ENCODE measurements at regions not wholly inside any gene's neighbourhood (a gene's known extent, or its start where the extent isn't known, plus 50 kb on each side); places are given as distances from the start of the nearest gene placed in this dataset.

GRCh38 chr2:5329763-5330162, 362.4 kb upstream of the SOX11 start:
- 56 to 63% methylated on average over 3 of the region's 3 CpGs for WGBS, 2 donors
- intact Hi-C loops (cut with DNase I; ENCODE audit: low total_unique reads): no loop called here
- DNase-seq (ENCODE audit: low spot score in 2 of 2): no peak
- TF ChIP-seq CTCF (IDR thresholded peaks at IDR 0.05) (no peak), POLR2A (IDR thresholded peaks at IDR 0.05) (no peak)
- H3K4me3 ChIP-seq (ENCODE audit: low read depth, poor library complexity, severe bottlenecking): no peak overlapping the region

GRCh38 chr2:5330961-5331360, 361.2 kb upstream of the SOX11 start:
- WGBS, 2 donors: 24 to 36% methylated on average over 1 of the region's 1 CpG

GRCh38 chr2:5332925-5333324, 359.3 kb upstream of the SOX11 start:
- no peak for DNase-seq (ENCODE audit: low spot score in 2 of 2)
- intact Hi-C loops (cut with DNase I; ENCODE audit: low total_unique reads): no loop called here
- no peak overlapping the region for H3K4me3 ChIP-seq (ENCODE audit: low read depth, poor library complexity, severe bottlenecking)
- 61 to 65% methylated on average over 3 of the region's 3 CpGs for WGBS, 2 donors
- TF ChIP-seq CTCF (IDR thresholded peaks at IDR 0.05) (no peak), POLR2A (IDR thresholded peaks at IDR 0.05) (no peak)

More at GRCh38 chr2:5330961-5331360, 361.2 kb upstream of the SOX11 start:
- H3K4me3 ChIP-seq (ENCODE audit: low read depth, poor library complexity, severe bottlenecking): no peak overlapping the region
- TF ChIP-seq POLR2A (IDR thresholded peaks at IDR 0.05): no peak
- intact Hi-C loops (cut with DNase I; ENCODE audit: low total_unique reads): no loop called here
- DNase-seq (ENCODE audit: low spot score in 2 of 2): no peak

GRCh38 chr2:5339473-5339872, 352.7 kb upstream of the SOX11 start:
- intact Hi-C loops (cut with DNase I; ENCODE audit: low total_unique reads): no loop called here
- DNase-seq (ENCODE audit: low spot score in 2 of 2): no peak
- no peak overlapping the region for H3K4me3 ChIP-seq (ENCODE audit: low read depth, poor library complexity, severe bottlenecking)
- TF ChIP-seq POLR2A (IDR thresholded peaks at IDR 0.05) (no peak), CTCF (IDR thresholded peaks at IDR 0.05) (no peak)

- 74 to 75% methylated on average over 6 of the region's 6 CpGs for WGBS, 2 donors
- DNase-seq (ENCODE audit: low spot score in 2 of 2): no peak
- TF ChIP-seq CTCF (IDR thresholded peaks at IDR 0.05) (no peak), POLR2A (IDR thresholded peaks at IDR 0.05) (no peak)
- intact Hi-C loops (cut with DNase I; ENCODE audit: low total_unique reads): no loop called here
- H3K4me3 ChIP-seq (ENCODE audit: low read depth, poor library complexity, severe bottlenecking): no peak overlapping the region
These were observed 348.3 kb upstream of the SOX11 start for GRCh38 chr2:5343785-5344335.

GRCh38 chr2:5352286-5352685, 339.9 kb upstream of the SOX11 start:
- intact Hi-C loops (cut with DNase I; ENCODE audit: low total_unique reads): no loop called here
- H3K4me3 ChIP-seq (ENCODE audit: low read depth, poor library complexity, severe bottlenecking): no peak overlapping the region
- no peak for DNase-seq (ENCODE audit: low spot score in 2 of 2)
- TF ChIP-seq CTCF (IDR thresholded peaks at IDR 0.05) (no peak), POLR2A (IDR thresholded peaks at IDR 0.05) (no peak)
- WGBS, 2 donors: 89 to 90% methylated on average over 2 of the region's 2 CpGs

Measured in lower leg skin (tissue), 4 donors.